Ishikawa (cell line): ENCODE measurements at regions not wholly inside any gene's neighbourhood (a gene's known extent, or its start where the extent isn't known, plus 50 kb on each side); places are given as distances from the start of the nearest gene placed in this dataset.

Source experiments
- CEBPB ChIP-seq: IDR thresholded peaks from 2 replicates; pipeline ENCODE4 v1.6.1; 2012
- CREB1 ChIP-seq: IDR thresholded peaks from 2 replicates; pipeline ENCODE4 v1.6.1; 2012; ENCODE audit warnings: low read depth
- EGR1 ChIP-seq: IDR thresholded peaks from 2 replicates; pipeline ENCODE4 v1.6.1; 2012
- EP300 ChIP-seq: IDR thresholded peaks from 2 replicates; pipeline ENCODE4 v1.6.1; 2012; ENCODE audit warnings: borderline replicate concordance
- FOXM1 ChIP-seq: IDR thresholded peaks from 2 replicates; pipeline ENCODE4 v1.6.1; 2012; ENCODE audit warnings: low read depth, borderline replicate concordance
- NFIC ChIP-seq: IDR thresholded peaks from 2 replicates; pipeline ENCODE4 v1.6.1; 2012
- RAD21 ChIP-seq: IDR thresholded peaks from 2 replicates; pipeline ENCODE4 v1.6.1; 2012; ENCODE audit warnings: low read depth
- TAF1 ChIP-seq: IDR thresholded peaks from 2 replicates; pipeline ENCODE4 v1.6.1; 2012; ENCODE audit warnings: low read depth, mild to moderate bottlenecking
- TCF12 ChIP-seq: IDR thresholded peaks from 2 replicates; pipeline ENCODE4 v1.6.1; 2012; ENCODE audit warnings: low read depth
- TEAD4 ChIP-seq: IDR thresholded peaks from 2 replicates; pipeline ENCODE4 v1.6.1; 2012
- USF1 ChIP-seq: IDR thresholded peaks from 2 replicates; pipeline ENCODE4 v1.6.1; 2012
- YY1 ChIP-seq: IDR thresholded peaks from 2 replicates; pipeline ENCODE4 v1.6.1; 2012; ENCODE audit warnings: low read depth
- ZBTB7A ChIP-seq: IDR thresholded peaks from 2 replicates; pipeline ENCODE4 v1.6.1; 2012; ENCODE audit warnings: low read depth
- TF ChIP-seq, protein P1 (sequence below): IDR thresholded peaks from 2 replicates; pipeline ENCODE4 v1.6.1; 2012
- TF ChIP-seq, protein P2 (sequence below): IDR thresholded peaks from 2 replicates; pipeline ENCODE4 v1.6.1; 2012; ENCODE audit warnings: low read depth, mild to moderate bottlenecking

GRCh38 chr17:13442361-13442760 lies 159.4 kb downstream of the HS3ST3A1 start:
- TF ChIP-seq TAF1 (no peak), TEAD4 (no peak), YY1 (no peak), FOXM1 (no peak), CEBPB (no peak), RAD21 (no peak), CREB1 (no peak), NFIC (no peak), TCF12 (no peak), USF1 (no peak), EP300 (no peak), ZBTB7A (no peak), EGR1 (no peak)
- TF ChIP-seq, protein P1, sequence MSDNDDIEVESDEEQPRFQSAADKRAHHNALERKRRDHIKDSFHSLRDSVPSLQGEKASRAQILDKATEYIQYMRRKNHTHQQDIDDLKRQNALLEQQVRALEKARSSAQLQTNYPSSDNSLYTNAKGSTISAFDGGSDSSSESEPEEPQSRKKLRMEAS, result no peak
- TF ChIP-seq, protein P2, sequence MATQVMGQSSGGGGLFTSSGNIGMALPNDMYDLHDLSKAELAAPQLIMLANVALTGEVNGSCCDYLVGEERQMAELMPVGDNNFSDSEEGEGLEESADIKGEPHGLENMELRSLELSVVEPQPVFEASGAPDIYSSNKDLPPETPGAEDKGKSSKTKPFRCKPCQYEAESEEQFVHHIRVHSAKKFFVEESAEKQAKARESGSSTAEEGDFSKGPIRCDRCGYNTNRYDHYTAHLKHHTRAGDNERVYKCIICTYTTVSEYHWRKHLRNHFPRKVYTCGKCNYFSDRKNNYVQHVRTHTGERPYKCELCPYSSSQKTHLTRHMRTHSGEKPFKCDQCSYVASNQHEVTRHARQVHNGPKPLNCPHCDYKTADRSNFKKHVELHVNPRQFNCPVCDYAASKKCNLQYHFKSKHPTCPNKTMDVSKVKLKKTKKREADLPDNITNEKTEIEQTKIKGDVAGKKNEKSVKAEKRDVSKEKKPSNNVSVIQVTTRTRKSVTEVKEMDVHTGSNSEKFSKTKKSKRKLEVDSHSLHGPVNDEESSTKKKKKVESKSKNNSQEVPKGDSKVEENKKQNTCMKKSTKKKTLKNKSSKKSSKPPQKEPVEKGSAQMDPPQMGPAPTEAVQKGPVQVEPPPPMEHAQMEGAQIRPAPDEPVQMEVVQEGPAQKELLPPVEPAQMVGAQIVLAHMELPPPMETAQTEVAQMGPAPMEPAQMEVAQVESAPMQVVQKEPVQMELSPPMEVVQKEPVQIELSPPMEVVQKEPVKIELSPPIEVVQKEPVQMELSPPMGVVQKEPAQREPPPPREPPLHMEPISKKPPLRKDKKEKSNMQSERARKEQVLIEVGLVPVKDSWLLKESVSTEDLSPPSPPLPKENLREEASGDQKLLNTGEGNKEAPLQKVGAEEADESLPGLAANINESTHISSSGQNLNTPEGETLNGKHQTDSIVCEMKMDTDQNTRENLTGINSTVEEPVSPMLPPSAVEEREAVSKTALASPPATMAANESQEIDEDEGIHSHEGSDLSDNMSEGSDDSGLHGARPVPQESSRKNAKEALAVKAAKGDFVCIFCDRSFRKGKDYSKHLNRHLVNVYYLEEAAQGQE, result no peak

- no peak for TF ChIP-seq RAD21
Measured at GRCh38 chr17:13441873-13442272, 159.9 kb downstream of the HS3ST3A1 start.

- TF ChIP-seq EGR1 (no peak), CEBPB (no peak), TCF12 (no peak), FOXM1 (no peak), RAD21 (no peak), CREB1 (no peak), USF1 (no peak), NFIC (no peak), TAF1 (no peak), TEAD4 (no peak), YY1 (no peak), ZBTB7A (no peak), EP300 (no peak)
- TF ChIP-seq, protein P1, result no peak
- TF ChIP-seq, protein P2, result no peak
Measured at GRCh38 chr17:13437966-13438779, 163.6 kb downstream of the HS3ST3A1 start.

- TF ChIP-seq TEAD4, result no peak
- no peak for TF ChIP-seq RAD21
- TF ChIP-seq YY1, result no peak
- TF ChIP-seq, protein P2, result no peak
- TF ChIP-seq, protein P1, result no peak
- no peak for TF ChIP-seq CREB1
Measured at GRCh38 chr17:13435230-13435629, 166.5 kb downstream of the HS3ST3A1 start.
